ENCODE measurements at regions not wholly inside any gene's neighbourhood (a gene's known extent, or its start where the extent isn't known, plus 50 kb on each side); places are given as distances from the start of the nearest gene placed in this dataset. TPM values are rescaled to one million over a fixed set of nuclear protein-coding genes. Genes with fewer than 3 reads are reported as not detected.

DNA sequence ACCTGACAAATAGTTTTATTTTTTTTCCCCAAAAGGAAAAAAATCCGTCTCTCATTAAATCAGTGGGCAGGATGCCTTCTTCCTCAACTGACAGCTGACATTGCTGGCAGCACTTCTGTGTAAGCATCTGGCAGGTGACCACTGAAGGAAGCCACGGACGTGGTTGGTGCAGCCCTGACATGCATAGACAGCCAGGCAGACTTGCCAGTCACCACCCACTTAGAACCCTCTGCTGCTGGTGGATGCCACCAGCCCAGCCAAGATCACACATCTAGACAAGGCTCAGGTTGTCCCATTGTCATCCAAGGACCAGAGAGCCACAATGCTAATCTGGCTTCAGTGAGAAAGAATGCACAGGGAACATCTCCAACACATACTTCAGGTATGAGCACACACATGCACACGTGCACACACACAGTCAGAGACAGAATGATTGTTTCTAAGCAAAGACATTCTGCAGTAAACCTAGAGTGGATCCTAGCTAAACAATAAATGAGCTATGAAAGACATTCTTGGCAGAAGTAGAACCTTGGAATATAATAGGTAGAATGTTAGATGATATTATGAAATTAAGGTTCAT is 49.8 kb upstream of the BMAL1 start:
- no peak overlapping the region for H3K9ac ChIP-seq (ENCODE audit: insufficient read depth in 1 of 2, low read depth in 2 of 2, low read length in 2 of 2)
- TF ChIP-seq, protein P1, sequence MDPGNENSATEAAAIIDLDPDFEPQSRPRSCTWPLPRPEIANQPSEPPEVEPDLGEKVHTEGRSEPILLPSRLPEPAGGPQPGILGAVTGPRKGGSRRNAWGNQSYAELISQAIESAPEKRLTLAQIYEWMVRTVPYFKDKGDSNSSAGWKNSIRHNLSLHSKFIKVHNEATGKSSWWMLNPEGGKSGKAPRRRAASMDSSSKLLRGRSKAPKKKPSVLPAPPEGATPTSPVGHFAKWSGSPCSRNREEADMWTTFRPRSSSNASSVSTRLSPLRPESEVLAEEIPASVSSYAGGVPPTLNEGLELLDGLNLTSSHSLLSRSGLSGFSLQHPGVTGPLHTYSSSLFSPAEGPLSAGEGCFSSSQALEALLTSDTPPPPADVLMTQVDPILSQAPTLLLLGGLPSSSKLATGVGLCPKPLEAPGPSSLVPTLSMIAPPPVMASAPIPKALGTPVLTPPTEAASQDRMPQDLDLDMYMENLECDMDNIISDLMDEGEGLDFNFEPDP (CRISPR knock-in tag; IDR thresholded peaks at IDR 0.05): no peak
- TF ChIP-seq PHF20 (IDR thresholded peaks at IDR 0.05; ENCODE audit: partially characterized antibody) (no peak), SETDB1 (IDR thresholded peaks at IDR 0.05; ENCODE audit: low read length) (no peak)
- no peaks in the 10 kb centered on the region for H4K20me1 ChIP-seq (replicated peaks; ENCODE audit: control insufficient read depth, insufficient read depth, low read length)
- ATAC-seq (no peak), FAIRE-seq (no peak), DNase-seq (ENCODE audit: extremely low read depth in 1 of 4, low spot score in 3 of 4) (no peak)
- ChIA-PET POLR2A (no interaction called here), CTCF (ENCODE audit: low intra/inter-chr PET ratio) (no interaction called here)
- no peak overlapping the region for H3K4me3 ChIP-seq
- H3K27ac ChIP-seq (ENCODE audit: extremely low read depth, low read depth, low read length): no peak overlapping the region
- intact Hi-C loops (cut with micrococcal nuclease) (no loop called here), in situ Hi-C loops (cut with MboI) (no loop called here)
- H3K36me3 ChIP-seq (ENCODE audit: control insufficient read depth, insufficient read depth, low read length): no peaks in the 10 kb centered on the region
- H3K9me3 ChIP-seq (replicated peaks; ENCODE audit: control insufficient read depth, insufficient read depth, low read depth, low read length): no peaks in the 10 kb centered on the region
- H3K27me3 ChIP-seq (ENCODE audit: control insufficient read depth in 2 of 2, insufficient read depth in 2 of 2, low read length in 2 of 2): peaks cover 5 to 10% of the 10 kb centered on the region in 2 experiments; a peak in 3 of 5 replicates
- H3K4me2 ChIP-seq (ENCODE audit: insufficient read depth, low read length): no peak overlapping the region
- H3K79me2 ChIP-seq (ENCODE audit: control insufficient read depth, insufficient read depth, low read length): no peaks in the 10 kb centered on the region
- no peaks in the 10 kb centered on the region for H3K4me1 ChIP-seq (replicated peaks in 1 of 2; ENCODE audit: control insufficient read depth in 2 of 2, insufficient read depth in 2 of 2, low read length in 2 of 2)
- H2AFZ ChIP-seq (ENCODE audit: low read depth, low read length): no peak overlapping the region
- 0% methylated on average over 4 of the region's 4 CpGs for WGBS (ENCODE audit: insufficient coverage, low coverage, missing lambda C conversion rate)
- no peaks in the 10 kb centered on the region for H3K9me1 ChIP-seq (ENCODE audit: control insufficient read depth, insufficient read depth, low read length)
- BruUV-seq (replicated peaks): no TSS peak

Small RNA genes in the stretch of these regions (small RNA-seq; reads per million reads assigned to genes)
- not detected for gene AC022878.1
